ENCODE measurements at regions not wholly inside any gene's neighbourhood (a gene's known extent, or its start where the extent isn't known, plus 50 kb on each side); places are given as distances from the start of the nearest gene placed in this dataset.
"Not testable (repeated sequence)": the region's sequence is repeated elsewhere in the genome, so short reads cannot be mapped to it uniquely, and the experiment has no call there.

DNA sequence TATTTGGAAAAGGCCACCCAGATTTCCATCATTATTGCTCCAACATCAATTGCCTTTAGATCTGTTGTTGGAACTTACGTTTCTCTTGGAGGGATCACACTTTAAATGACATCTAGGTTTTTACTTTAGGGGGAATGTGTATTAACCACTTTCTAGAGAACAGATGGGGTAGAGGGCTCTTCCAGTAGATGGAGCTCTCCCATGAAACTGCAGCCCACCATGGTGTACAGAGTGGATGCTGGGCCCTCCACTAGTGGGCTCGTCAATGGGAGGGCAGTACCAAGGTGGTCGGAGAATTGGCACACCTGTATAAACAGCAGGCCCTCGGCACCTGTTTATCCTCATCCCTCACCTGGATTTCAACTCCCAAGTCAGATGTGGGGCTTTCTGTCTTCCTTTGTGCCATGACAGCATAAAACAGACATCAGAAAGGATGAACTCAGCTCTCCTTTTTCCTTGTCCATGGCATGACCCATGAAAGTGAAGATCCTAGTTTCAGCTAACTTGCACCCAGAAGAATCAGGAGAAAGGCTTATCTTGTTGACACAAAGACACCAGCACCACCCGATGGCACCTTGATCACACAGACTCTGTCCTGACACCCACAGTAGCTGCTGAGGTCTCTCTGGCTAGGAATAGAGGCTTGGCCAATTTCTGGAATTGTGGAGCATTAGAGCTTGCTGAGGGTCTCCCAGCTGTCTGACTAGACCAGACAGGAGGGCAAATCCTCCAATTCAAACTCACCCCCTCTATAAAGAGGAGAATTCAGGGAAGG is 150.5 kb downstream of the CYP26A1 start:
- intact Hi-C loops (cut with DNase I), result no loop called here
- Histone ChIP-seq H3K9ac (ENCODE audit: low read length in 3 of 3) (no peak overlapping the region), H3K4me1 (ENCODE audit: control insufficient read depth in 2 of 3, insufficient read depth in 2 of 3, low read depth in 1 of 3, low read length in 3 of 3) (no peaks in the 10 kb centered on the region), H3K27me3 (ENCODE audit: control insufficient read depth, insufficient read depth, low read length) (no peaks in the 10 kb centered on the region), H3K27ac (ENCODE audit: low read depth in 2 of 2, low read length in 2 of 2) (no peak overlapping the region), H3K36me3 (ENCODE audit: control insufficient read depth in 2 of 3, insufficient read depth in 3 of 3, low read length in 3 of 3) (no peaks in the 10 kb centered on the region), H3K4me3 (ENCODE audit: low read length in 3 of 3) (no peak overlapping the region), H3K9me3 (ENCODE audit: control insufficient read depth in 2 of 3, insufficient read depth in 1 of 3, low read length in 3 of 3) (peaks cover 0 to 6% (median 0%) of the 10 kb centered on the region in 3 donors)
- FAIRE-seq (no peak), DNase-seq (no peak)
- no peak for TF ChIP-seq CTCF (IDR thresholded peaks at IDR 0.05; ENCODE audit: borderline replicate concordance, extremely low read depth, insufficient read depth)

- Histone ChIP-seq H3K27me3 (ENCODE audit: control insufficient read depth, insufficient read depth, low read length) (no peaks in the 10 kb centered on the region), H3K4me1 (ENCODE audit: control insufficient read depth in 2 of 3, insufficient read depth in 2 of 3, low read depth in 1 of 3, low read length in 3 of 3) (no peaks in the 10 kb centered on the region), H3K4me3 (ENCODE audit: low read length in 3 of 3) (no peak overlapping the region), H3K36me3 (ENCODE audit: control insufficient read depth in 2 of 3, insufficient read depth in 3 of 3, low read length in 3 of 3) (no peaks in the 10 kb centered on the region), H3K27ac (ENCODE audit: low read depth in 2 of 2, low read length in 2 of 2) (no peak overlapping the region), H3K9me3 (ENCODE audit: control insufficient read depth in 2 of 3, insufficient read depth in 1 of 3, low read length in 3 of 3) (peaks cover 0 to 6% (median 0%) of the 10 kb centered on the region in 3 donors), H3K9ac (ENCODE audit: low read length in 3 of 3) (no peak overlapping the region)
- intact Hi-C loops (cut with DNase I), result no loop called here
- TF ChIP-seq CTCF (IDR thresholded peaks at IDR 0.05; ENCODE audit: borderline replicate concordance, extremely low read depth, insufficient read depth), result no peak
- FAIRE-seq (no peak), DNase-seq (no peak)
Measured at GRCh38 chr10:93225938-93226337, 152.2 kb downstream of the CYP26A1 start.

DNA sequence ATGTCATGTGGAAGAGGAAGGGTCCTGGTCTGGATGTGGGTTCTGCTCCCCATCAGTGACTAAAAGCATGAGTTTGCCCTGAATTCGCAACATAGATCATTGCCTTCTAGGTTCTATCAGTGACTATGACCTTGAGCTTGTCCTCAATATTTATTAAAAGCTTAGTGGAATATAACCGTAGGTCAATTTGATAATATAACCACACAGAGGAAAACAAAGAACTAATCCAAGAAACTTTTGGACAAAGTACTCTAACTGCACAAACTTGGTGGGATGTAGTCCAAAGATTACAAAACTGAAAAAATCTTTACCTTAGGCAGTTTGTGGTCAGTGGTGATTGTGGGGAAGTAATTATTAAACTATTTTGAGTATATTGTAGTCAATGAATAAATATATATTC is 152.9 kb downstream of the CYP26A1 start:
- DNase-seq, result no peak
- TF ChIP-seq CTCF (IDR thresholded peaks at IDR 0.05; ENCODE audit: borderline replicate concordance, extremely low read depth, insufficient read depth), result no peak
- no peaks in the 10 kb centered on the region for H3K4me1 ChIP-seq (ENCODE audit: control insufficient read depth in 2 of 3, insufficient read depth in 2 of 3, low read depth in 1 of 3, low read length in 3 of 3)
- FAIRE-seq, result no peak
- no peaks in the 10 kb centered on the region for H3K36me3 ChIP-seq (ENCODE audit: control insufficient read depth in 2 of 3, insufficient read depth in 3 of 3, low read length in 3 of 3)
- peaks cover 0 to 6% (median 0%) of the 10 kb centered on the region in 3 donors for H3K9me3 ChIP-seq (ENCODE audit: control insufficient read depth in 2 of 3, insufficient read depth in 1 of 3, low read length in 3 of 3)
- H3K27ac ChIP-seq (ENCODE audit: low read depth in 2 of 2, low read length in 2 of 2), result no peak overlapping the region
- H3K4me3 ChIP-seq (ENCODE audit: low read length in 3 of 3), result no peak overlapping the region
- intact Hi-C loops (cut with DNase I), result no loop called here
- H3K9ac ChIP-seq (ENCODE audit: low read length in 3 of 3), result no peak overlapping the region
- no peaks in the 10 kb centered on the region for H3K27me3 ChIP-seq (ENCODE audit: control insufficient read depth, insufficient read depth, low read length)

DNA sequence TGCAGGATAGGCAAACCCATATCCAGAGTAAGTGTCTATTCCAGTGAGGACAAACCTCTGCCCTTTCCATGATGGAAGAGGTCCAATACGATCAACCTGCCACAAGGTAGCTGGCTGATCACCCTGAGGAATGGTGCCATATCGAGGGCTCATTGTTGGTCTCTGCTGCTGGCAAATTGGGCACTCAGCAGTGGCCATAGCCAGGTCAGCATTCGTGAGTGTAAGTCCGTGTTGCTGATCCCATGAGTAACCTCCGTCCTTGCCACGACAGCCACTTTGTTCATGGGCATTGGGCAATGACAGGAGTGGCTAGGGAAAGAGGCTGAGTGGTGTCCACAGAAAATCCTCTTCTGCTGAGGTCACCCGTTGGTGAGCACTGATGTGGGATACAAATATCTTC is 156.9 kb downstream of the CYP26A1 start:
- H3K4me1 ChIP-seq (ENCODE audit: control insufficient read depth in 2 of 3, insufficient read depth in 2 of 3, low read depth in 1 of 3, low read length in 3 of 3); FAIRE-seq; H3K9me3 ChIP-seq (ENCODE audit: control insufficient read depth in 2 of 3, insufficient read depth in 1 of 3, low read length in 3 of 3); H3K9ac ChIP-seq (ENCODE audit: low read length in 3 of 3); DNase-seq; H3K4me3 ChIP-seq (ENCODE audit: low read length in 3 of 3); H3K36me3 ChIP-seq (ENCODE audit: control insufficient read depth in 2 of 3, insufficient read depth in 3 of 3, low read length in 3 of 3); H3K27me3 ChIP-seq (ENCODE audit: control insufficient read depth, insufficient read depth, low read length); H3K27ac ChIP-seq (ENCODE audit: low read depth in 2 of 2, low read length in 2 of 2); intact Hi-C loops (cut with DNase I): not testable (repeated sequence)

DNA sequence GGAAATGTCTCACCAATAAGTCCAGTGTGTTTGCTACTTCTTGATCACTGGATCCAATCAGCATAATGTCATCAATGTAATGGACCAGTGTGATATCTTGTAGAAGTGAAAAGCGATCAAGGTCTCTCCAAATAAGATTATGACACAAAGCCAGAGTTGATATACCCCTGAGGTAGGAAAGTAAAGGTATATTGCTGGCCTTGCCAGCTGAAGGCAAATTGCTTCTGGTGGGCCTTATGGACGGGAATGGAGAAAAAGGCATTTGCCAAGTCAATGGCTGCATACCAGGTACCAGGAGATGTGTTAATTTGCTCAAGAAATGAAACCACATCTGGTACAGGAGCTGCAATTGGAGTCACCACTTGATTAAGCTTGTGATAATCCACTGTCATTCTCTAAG is 158.5 kb downstream of the CYP26A1 start:
- H3K9ac ChIP-seq (ENCODE audit: low read length in 3 of 3); H3K4me1 ChIP-seq (ENCODE audit: control insufficient read depth in 2 of 3, insufficient read depth in 2 of 3, low read depth in 1 of 3, low read length in 3 of 3); H3K4me3 ChIP-seq (ENCODE audit: low read length in 3 of 3); H3K9me3 ChIP-seq (ENCODE audit: control insufficient read depth in 2 of 3, insufficient read depth in 1 of 3, low read length in 3 of 3); H3K27me3 ChIP-seq (ENCODE audit: control insufficient read depth, insufficient read depth, low read length); DNase-seq; intact Hi-C loops (cut with DNase I); H3K36me3 ChIP-seq (ENCODE audit: control insufficient read depth in 2 of 3, insufficient read depth in 3 of 3, low read length in 3 of 3); FAIRE-seq; H3K27ac ChIP-seq (ENCODE audit: low read depth in 2 of 2, low read length in 2 of 2): not testable (repeated sequence)

DNA sequence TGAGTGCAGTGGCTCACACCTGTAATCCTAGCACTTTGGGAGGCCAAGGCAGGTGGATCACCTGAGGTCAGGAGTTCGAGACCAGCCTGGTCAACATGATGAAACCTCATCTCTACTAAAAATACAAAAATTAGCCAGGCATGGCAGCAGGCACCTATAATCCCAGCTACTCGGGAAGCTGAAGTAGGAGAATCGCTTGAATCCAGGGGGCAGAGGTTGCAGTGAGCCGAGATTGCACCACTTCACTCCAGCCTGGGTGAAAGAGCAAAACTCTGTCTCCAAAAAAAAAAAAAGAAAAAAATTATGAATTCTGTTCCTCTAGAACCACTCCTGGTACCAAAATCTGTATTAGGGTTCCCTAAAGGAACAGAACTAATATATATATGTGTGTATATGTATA is 161.2 kb downstream of the CYP26A1 start:
- DNase-seq; FAIRE-seq; H3K9me3 ChIP-seq (ENCODE audit: control insufficient read depth in 2 of 3, insufficient read depth in 1 of 3, low read length in 3 of 3); H3K36me3 ChIP-seq (ENCODE audit: control insufficient read depth in 2 of 3, insufficient read depth in 3 of 3, low read length in 3 of 3); H3K4me3 ChIP-seq (ENCODE audit: low read length in 3 of 3); H3K4me1 ChIP-seq (ENCODE audit: control insufficient read depth in 2 of 3, insufficient read depth in 2 of 3, low read depth in 1 of 3, low read length in 3 of 3); H3K27me3 ChIP-seq (ENCODE audit: control insufficient read depth, insufficient read depth, low read length); intact Hi-C loops (cut with DNase I); H3K27ac ChIP-seq (ENCODE audit: low read depth in 2 of 2, low read length in 2 of 2); H3K9ac ChIP-seq (ENCODE audit: low read length in 3 of 3): not testable (repeated sequence)

Data from kidney (tissue), 13 donors.